ENCODE measurements at regions not wholly inside any gene's neighbourhood (a gene's known extent, or its start where the extent isn't known, plus 50 kb on each side); places are given as distances from the start of the nearest gene placed in this dataset.

DNA sequence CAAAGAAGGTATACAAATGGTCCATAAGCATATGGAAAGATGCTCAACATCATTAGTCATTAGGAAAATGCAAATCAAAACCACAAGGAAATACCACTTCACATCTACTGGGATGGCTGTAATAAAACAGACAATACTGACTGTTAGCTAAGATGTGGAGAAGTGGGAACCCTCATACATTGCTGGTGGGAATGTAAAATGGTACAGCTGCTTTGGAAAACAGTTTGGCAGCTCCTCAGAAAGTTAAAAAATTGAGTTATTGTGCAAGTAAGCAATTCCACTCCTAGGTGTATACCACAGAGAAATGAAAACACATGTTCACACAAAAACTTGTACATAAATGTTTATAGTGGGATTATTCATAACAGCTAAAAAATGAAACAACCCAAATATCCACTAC, 173.0 kb upstream of the JAG1 start:
- DNase-seq (ENCODE audit: extremely low read depth, low read depth): no peak
- TF ChIP-seq, protein P1, sequence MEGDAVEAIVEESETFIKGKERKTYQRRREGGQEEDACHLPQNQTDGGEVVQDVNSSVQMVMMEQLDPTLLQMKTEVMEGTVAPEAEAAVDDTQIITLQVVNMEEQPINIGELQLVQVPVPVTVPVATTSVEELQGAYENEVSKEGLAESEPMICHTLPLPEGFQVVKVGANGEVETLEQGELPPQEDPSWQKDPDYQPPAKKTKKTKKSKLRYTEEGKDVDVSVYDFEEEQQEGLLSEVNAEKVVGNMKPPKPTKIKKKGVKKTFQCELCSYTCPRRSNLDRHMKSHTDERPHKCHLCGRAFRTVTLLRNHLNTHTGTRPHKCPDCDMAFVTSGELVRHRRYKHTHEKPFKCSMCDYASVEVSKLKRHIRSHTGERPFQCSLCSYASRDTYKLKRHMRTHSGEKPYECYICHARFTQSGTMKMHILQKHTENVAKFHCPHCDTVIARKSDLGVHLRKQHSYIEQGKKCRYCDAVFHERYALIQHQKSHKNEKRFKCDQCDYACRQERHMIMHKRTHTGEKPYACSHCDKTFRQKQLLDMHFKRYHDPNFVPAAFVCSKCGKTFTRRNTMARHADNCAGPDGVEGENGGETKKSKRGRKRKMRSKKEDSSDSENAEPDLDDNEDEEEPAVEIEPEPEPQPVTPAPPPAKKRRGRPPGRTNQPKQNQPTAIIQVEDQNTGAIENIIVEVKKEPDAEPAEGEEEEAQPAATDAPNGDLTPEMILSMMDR (IDR thresholded peaks at IDR 0.05; ENCODE audit: low read depth, low read length): no peak

DNA sequence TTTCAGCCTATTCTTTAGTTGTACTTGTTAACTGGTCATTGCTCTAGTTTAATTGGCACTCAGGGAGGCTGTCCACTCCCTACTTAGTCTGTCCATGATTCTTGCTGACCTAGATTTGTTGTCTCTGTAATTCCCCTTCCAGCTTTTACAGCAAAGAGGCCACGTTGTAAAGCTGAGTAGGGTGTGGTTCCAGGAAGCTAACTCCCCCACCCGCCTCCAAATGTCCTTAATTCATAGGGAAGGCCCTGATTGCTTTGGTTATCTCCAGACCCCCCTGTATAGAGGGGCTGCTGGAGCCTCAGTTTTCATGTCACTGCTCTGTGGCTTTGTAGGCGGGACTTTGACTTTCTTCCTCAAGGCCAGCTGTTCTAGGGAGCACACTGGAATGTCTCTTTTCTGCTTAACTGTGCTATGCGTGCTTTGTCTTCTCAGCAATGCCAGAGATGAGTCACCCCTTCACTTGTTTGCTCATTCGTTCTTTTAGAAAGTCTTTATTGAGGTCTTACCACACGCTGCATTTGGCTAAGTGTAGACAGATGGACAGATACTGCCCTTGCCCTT, 175.1 kb upstream of the JAG1 start:
- peak; percentile 72 for DNase-seq (ENCODE audit: extremely low read depth, low read depth)
- TF ChIP-seq, protein P1 (IDR thresholded peaks at IDR 0.05; ENCODE audit: low read depth, low read length): no peak

DNA sequence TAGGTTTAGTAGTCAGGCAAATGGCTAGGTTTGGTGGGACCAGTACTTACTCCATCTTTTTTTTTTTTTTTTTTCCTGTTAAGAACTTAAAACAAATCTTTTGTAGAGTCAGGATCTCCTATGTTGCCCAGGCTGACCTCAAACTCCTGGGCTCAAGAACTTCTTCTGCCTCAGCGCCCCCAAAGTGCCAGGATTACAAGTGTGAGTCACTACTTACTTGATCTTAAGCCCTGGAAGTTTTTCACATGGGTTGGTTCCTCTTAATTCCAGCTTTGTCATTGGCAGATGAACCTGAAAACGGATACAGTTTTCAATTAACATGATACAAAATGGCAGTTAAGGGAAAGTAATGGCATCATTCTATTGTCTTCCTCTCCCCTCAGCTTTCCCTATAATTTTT, 179.4 kb upstream of the JAG1 start:
- no peak for DNase-seq (ENCODE audit: extremely low read depth, low read depth)
- TF ChIP-seq, protein P1 (IDR thresholded peaks at IDR 0.05; ENCODE audit: low read depth, low read length): no peak

DNA sequence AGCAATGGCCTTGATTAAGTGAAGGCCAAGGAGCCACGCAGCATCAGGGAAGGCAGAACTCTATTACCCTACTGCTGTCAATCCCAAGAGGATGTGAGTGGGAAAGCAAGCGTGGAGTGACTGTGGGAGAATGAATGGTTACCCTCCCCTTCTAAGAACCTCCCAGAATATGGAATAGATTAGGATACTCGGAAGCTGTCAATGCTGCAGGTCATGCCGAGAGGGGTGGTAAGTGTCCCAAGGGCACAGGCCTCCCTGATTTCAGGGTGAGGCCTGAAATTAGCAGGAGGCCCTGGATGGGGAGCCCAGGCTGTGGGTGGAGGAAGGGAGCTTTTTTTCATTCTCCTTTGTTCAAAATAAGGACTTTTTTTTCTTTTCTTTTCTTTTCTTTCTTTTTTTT, 179.9 kb upstream of the JAG1 start:
- TF ChIP-seq, protein P1 (IDR thresholded peaks at IDR 0.05; ENCODE audit: low read depth, low read length): no peak
- no peak for DNase-seq (ENCODE audit: extremely low read depth, low read depth)

DNA sequence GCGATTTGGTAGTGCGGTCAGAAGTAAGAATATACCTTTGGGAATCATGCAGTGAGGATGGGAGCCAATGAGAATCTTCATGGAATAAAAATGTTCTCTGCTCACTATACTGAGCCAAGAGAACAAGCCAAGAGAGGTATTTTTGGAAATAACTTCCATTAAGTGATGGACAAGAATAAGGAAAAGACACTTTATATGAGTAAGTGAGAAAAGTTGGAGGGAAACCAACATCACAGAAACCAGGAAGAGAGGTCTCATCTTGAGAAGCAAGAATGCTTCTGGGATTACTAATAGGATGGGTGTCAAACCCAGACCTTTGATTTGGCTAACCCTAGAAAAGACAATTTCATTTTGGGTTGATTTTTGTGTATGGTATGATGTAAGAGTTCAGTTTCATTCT, 181.2 kb upstream of the JAG1 start:
- TF ChIP-seq, protein P1 (IDR thresholded peaks at IDR 0.05; ENCODE audit: low read depth, low read length): no peak
- no peak for DNase-seq (ENCODE audit: extremely low read depth, low read depth)

DNA sequence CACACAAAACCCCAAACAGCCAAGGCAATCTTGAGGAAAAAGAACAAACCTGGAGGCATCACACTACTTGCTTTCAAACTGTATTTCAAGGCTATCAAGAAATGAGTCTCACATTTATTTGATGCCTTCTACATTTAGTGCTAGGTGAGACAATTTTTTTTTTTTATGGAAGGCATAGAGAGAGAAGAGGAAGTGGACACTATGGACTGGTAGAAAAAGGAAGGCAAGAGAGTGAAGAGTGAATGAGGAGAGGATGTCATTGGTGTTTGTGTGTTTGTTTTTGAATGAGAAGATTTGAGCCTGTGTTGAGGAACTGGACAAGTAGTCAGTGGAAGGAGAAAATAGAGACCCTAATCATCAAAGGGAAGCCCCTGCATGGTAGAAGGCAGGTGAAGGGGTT, 182.0 kb upstream of the JAG1 start:
- TF ChIP-seq, protein P1 (IDR thresholded peaks at IDR 0.05; ENCODE audit: low read depth, low read length): no peak
- DNase-seq (ENCODE audit: extremely low read depth, low read depth): no peak

DNA sequence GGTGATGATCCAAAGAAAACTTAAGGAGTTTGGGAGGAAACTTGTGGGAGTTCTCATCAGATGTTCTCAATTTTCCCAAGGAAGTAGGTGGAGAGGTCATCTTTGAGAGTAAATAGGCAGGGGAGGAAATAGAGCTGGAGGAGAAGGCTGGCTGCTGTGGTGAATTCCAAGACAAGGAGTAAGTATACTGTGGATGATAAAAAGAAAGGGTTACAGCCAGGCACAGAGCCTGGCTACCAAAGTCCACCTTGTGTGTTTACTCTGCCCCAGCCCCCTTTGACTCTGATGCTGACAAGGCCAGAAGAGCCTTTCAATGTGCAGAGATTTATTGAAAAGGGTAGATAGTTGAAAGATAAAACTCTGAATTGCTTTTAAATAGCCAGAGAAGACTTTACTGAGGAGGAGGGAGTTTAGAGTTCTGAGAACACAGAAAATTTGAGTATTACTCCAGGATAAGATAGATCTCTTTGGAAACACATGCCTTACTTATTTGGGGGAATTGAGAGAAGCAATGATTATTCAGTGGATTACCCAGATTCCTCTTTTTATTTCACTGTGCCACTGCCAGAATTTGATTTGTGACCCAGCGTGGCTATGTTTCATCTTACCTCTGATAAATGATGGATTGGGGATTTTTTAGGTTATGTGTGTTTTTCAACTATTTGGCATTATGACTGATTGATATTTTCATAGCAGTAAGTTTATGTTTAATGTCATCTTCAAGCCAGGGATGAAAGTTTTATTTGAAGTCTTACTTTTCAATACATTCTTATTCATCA, 182.6 kb upstream of the JAG1 start:
- DNase-seq (ENCODE audit: extremely low read depth, low read depth): no peak
- TF ChIP-seq, protein P1 (IDR thresholded peaks at IDR 0.05; ENCODE audit: low read depth, low read length): no peak
